NCI-H2107 treated with DMSO at 0.1 percent for 48 hours (cell line): ENCODE measurements at regions not wholly inside any gene's neighbourhood (a gene's known extent, or its start where the extent isn't known, plus 50 kb on each side); places are given as distances from the start of the nearest gene placed in this dataset.

Experiments
- DNase-seq: peaks from one replicate; lab custom pipeline; 2025; ENCODE audit not compliant: unreplicated experiment; lab: John Stamatoyannopoulos, UW

DNA sequence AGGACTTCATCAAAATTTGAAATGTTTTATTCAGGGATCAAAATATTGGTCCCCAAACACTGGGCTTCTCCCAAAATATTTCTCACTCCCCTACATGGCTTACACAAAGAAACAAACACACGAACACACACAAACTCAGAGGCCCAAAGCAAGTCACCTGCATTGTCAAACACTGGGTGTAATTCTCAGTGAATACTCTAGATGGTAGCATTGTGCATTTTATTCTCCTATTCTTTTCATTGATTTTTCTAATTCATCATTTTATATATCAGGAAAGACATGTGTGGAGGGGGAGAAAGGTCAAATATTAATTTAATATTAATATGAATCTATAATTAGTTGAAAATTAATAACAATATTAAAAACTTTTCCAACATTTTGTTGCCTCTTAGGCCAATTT is 72.3 kb upstream of the TNMD start:
- peak; percentile 10 for DNase-seq

- no peak for DNase-seq
Measured at GRCh38 chrX:100494646-100495370, 84.7 kb upstream of the PCDH19 start.

- DNase-seq = no peak
Measured at GRCh38 chrX:100491174-100491573, 81.1 kb upstream of the PCDH19 start.

GRCh38 chrX:100487795-100488194 is 77.7 kb upstream of the PCDH19 start:
- DNase-seq = no peak

DNA sequence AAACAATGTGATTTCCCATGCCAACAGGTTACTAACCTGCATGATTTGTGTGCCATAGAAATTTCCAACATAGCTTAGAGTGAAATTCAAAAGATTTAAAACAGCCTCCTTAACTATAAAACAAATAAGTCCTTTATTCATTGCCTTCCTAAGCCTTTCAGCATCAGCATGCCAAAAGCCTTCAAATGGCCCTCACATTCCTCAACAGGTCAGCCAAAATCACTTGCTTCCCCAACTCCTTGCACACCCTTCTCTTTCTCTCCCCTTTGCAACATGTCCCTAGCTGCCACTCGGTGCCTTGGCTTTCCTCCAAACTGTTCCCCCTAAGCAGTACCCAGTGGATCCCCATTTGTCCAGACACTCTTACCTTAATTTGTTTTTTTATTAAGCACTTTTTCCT is 74.9 kb upstream of the PCDH19 start:
- no peak for DNase-seq

DNA sequence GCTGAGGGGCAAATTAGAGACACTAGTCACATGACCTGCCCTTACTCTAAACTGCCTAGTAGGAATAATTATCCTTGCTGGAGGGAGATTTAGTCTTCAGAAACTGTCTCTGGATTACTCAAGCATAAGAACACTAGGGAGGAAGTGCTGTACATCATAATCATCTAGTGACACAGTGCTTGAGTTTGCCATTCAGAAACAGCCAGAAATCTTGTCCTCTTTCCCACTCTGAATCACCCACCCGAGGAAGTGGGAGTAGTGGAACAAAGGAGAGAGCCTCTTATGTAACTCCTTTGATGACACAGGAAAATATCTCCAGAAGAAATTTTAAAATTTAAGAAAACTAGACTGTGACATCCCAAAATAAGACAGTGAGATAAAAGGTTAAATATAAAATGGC is 69.3 kb upstream of the PCDH19 start:
- DNase-seq = no peak

DNA sequence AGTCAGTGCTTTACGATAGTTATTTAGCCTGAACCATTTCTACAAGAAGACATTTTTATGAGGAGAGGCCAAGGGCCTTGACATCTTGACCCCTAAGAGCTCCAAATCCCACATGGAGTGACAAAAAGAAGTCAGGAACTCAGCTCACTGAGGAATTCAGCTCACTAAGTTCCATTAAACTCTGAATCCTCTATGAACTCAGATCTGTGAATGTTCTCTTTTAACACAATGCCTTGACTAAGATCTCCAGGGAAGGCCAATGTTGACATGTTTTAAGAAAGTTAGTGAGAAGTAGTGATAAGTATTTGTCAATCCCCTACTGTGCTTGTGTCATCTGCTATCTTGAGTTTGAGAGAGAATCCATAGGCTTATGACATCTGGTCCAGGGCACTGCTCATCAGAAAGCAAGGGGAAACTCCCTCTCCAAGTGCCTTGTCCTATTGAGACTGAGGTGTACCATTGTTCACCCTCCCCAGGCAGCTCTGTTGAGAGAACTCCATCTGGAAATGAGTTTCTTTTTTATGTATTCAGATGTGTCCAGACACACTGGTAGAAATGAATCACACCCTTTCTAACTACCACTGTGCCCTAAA is 68.7 kb upstream of the PCDH19 start:
- DNase-seq = no peak

DNA sequence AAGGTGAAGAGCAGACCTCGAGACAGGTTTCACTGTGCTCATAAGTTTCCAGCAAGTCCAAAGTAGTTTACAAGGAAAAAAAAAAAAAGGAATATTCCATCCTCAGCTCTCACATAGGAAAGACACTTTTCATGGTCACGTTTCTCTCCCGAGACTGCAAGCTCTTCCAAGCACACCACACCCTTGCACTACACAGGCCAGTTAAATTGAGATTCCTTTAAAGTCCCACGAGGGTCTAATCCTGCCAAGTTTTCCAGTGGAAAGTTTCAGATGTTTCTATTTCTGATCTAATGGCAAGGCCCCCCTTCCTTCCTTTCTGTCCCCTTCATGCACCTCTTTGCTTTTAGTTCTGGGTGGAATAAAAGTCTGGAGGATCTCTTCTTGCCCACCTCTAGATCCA is 67.9 kb upstream of the PCDH19 start:
- no peak for DNase-seq

DNA sequence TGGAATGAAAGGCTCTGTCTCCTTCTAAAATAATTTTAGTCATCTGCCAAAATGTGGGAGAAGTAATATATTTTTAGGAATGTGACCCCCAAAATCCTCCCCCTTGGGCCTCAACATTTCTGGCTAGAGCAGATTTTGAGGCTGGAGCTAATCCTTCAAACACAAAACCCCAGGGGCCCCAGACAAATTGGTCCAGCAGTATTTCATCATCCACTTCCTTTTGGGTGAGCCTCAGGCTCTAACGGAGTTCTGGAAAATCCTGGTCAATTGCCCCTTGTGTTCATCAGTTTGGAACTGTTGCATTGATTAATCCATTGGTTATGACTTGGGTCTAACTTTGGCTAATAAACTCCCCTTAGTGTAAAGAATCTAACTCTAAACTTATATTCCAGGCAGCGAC is 67.4 kb upstream of the PCDH19 start:
- no peak for DNase-seq
